Neural progenitor cell (in vitro differentiated cells): ENCODE measurements at regions not wholly inside any gene's neighbourhood (a gene's known extent, or its start where the extent isn't known, plus 50 kb on each side); places are given as distances from the start of the nearest gene placed in this dataset.

Source experiments
- DNase-seq: peaks from one replicate; pipeline ENCODE4 v3.0.0-alpha.2; 2016; ENCODE audit warnings: low spot score
- H2AFZ ChIP-seq: fragments of 200-600 bp; sonication (generic); replicated peaks from 2 replicates; pipeline ENCODE4 v1.6.1; 2016; ENCODE audit warnings: antibody characterized with exemption
- H3F3A ChIP-seq: fragments of 200-600 bp; sonication (generic); 2 replicates; pipeline ENCODE4 v1.6.1; 2016; ENCODE audit warnings: antibody characterized with exemption, low read depth
- H3K27ac ChIP-seq: fragments of 200-600 bp; sonication (generic); 2 replicates; pipeline ENCODE4 v1.5.1; 2016; ENCODE audit warnings: mild to moderate bottlenecking
- H3K27me3 ChIP-seq: fragments of 200-600 bp; sonication (generic); 2 replicates; pipeline ENCODE4 v1.6.1; 2016; ENCODE audit warnings: mild to moderate bottlenecking, moderate library complexity
- H3K36me3 ChIP-seq: fragments of 200-600 bp; sonication (generic); 2 replicates; pipeline ENCODE4 v1.5.1; 2016
- H3K4me1 ChIP-seq: fragments of 200-600 bp; sonication (generic); 2 replicates; pipeline ENCODE4 v1.6.1; 2016; ENCODE audit warnings: mixed run types
- H3K4me2 ChIP-seq: fragments of 200-600 bp; sonication (generic); 2 replicates; pipeline ENCODE4 v1.6.1; 2016
- H3K4me3 ChIP-seq: fragments of 200-600 bp; sonication (generic); 2 replicates; pipeline ENCODE4 v1.5.1; 2016
- H3K79me2 ChIP-seq: fragments of 200-600 bp; sonication (generic); 2 replicates; pipeline ENCODE4 v1.6.1; 2016; ENCODE audit warnings: low read depth
- H3K9ac ChIP-seq: fragments of 200-600 bp; sonication (generic); 2 replicates; pipeline ENCODE4 v1.6.1; 2016
- H3K9me3 ChIP-seq: fragments of 200-600 bp; sonication (generic); 2 replicates; pipeline ENCODE4 v1.5.1; 2016; ENCODE audit warnings: low read depth
- H4K20me1 ChIP-seq: fragments of 200-600 bp; sonication (generic); 2 replicates; pipeline ENCODE4 v1.6.1; 2016; ENCODE audit warnings: low read depth
- H3K27ac Mint-ChIP-seq: 3 replicates; pipeline ENCODE4 v1.8.0; 2021; ENCODE audit warnings: mixed read lengths
- H3K27me3 Mint-ChIP-seq: 2 replicates; pipeline ENCODE4 v1.8.0; 2022; ENCODE audit warnings: low read depth, mild to moderate bottlenecking, inconsistent platforms, moderate library complexity, mixed read lengths; ENCODE audit not compliant: insufficient read depth
- H3K36me3 Mint-ChIP-seq: 3 replicates; pipeline ENCODE4 v1.8.0; 2021; ENCODE audit warnings: mixed read lengths
- H3K4me1 Mint-ChIP-seq: 3 replicates; pipeline ENCODE4 v1.8.0; 2021; ENCODE audit warnings: mixed read lengths
- H3K4me3 Mint-ChIP-seq: 3 replicates; pipeline ENCODE4 v1.8.0; 2021; ENCODE audit warnings: mild to moderate bottlenecking, moderate library complexity, mixed read lengths
- H3K9me3 Mint-ChIP-seq: 3 replicates; pipeline ENCODE4 v1.8.0; 2020; ENCODE audit warnings: mixed read lengths
- EZH2 ChIP-seq: fragments of 200-600 bp; sonication (generic); IDR thresholded peaks from 2 replicates; pipeline ENCODE4 v1.6.1; 2017; ENCODE audit warnings: antibody characterized with exemption, mild to moderate bottlenecking, moderate library complexity
- EZH2phosphoT487 ChIP-seq: fragments of 200-600 bp; sonication (generic); IDR thresholded peaks from 2 replicates; pipeline ENCODE4 v1.6.1; 2017; ENCODE audit warnings: antibody characterized with exemption
- TF ChIP-seq, protein P1 (sequence below): fragments of 200-600 bp; sonication (generic); IDR thresholded peaks from 2 replicates; pipeline ENCODE4 v1.5.1; 2017; ENCODE audit warnings: antibody characterized with exemption, mild to moderate bottlenecking

DNA sequence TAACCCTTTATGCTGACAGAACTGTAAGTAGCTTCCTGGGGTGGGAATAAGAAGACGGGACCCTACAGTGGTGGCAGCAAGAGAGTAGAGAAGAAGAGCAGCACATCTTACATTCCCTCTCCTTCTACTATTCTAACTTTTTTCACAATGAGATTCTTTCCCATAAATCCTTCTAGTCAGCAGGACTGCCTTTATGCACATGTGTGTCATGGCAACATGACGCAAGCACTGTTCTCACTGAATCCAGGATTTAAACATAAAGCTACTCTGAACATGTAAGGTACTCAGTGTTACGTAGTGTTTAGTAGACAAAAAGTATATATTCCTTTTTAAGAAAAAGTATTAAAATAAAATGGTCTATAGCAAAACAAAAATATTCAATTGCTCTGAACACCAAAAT is 309.7 kb upstream of the LYPLAL1 start:
- no peak overlapping the region for H3K4me2 ChIP-seq
- H3K79me2 ChIP-seq = no peaks in the 10 kb centered on the region
- no peaks in the 10 kb centered on the region for H3K27me3 Mint-ChIP-seq
- no peaks in the 10 kb centered on the region for H3K4me1 ChIP-seq
- H3K4me3 Mint-ChIP-seq = no peak overlapping the region
- H4K20me1 ChIP-seq = no peaks in the 10 kb centered on the region
- peaks cover 9% of the 10 kb centered on the region for H3K4me1 Mint-ChIP-seq
- H3K27ac ChIP-seq = no peak overlapping the region
- H3K9me3 Mint-ChIP-seq = no peaks in the 10 kb centered on the region
- peak overlapping the region; percentile 26 for H3K27ac Mint-ChIP-seq
- no peak for DNase-seq
- no peaks in the 10 kb centered on the region for H3K9me3 ChIP-seq
- no peaks in the 10 kb centered on the region for H3K36me3 ChIP-seq
- no peaks in the 10 kb centered on the region for H3F3A ChIP-seq
- H3K27me3 ChIP-seq = no peaks in the 10 kb centered on the region
- no peak overlapping the region for H3K4me3 ChIP-seq
- H2AFZ ChIP-seq = no peak overlapping the region
- no peaks in the 10 kb centered on the region for H3K36me3 Mint-ChIP-seq
- no peak overlapping the region for H3K9ac ChIP-seq
- TF ChIP-seq EZH2 (no peak), EZH2phosphoT487 (no peak)
- TF ChIP-seq, protein P1, sequence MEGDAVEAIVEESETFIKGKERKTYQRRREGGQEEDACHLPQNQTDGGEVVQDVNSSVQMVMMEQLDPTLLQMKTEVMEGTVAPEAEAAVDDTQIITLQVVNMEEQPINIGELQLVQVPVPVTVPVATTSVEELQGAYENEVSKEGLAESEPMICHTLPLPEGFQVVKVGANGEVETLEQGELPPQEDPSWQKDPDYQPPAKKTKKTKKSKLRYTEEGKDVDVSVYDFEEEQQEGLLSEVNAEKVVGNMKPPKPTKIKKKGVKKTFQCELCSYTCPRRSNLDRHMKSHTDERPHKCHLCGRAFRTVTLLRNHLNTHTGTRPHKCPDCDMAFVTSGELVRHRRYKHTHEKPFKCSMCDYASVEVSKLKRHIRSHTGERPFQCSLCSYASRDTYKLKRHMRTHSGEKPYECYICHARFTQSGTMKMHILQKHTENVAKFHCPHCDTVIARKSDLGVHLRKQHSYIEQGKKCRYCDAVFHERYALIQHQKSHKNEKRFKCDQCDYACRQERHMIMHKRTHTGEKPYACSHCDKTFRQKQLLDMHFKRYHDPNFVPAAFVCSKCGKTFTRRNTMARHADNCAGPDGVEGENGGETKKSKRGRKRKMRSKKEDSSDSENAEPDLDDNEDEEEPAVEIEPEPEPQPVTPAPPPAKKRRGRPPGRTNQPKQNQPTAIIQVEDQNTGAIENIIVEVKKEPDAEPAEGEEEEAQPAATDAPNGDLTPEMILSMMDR = no peak

DNA sequence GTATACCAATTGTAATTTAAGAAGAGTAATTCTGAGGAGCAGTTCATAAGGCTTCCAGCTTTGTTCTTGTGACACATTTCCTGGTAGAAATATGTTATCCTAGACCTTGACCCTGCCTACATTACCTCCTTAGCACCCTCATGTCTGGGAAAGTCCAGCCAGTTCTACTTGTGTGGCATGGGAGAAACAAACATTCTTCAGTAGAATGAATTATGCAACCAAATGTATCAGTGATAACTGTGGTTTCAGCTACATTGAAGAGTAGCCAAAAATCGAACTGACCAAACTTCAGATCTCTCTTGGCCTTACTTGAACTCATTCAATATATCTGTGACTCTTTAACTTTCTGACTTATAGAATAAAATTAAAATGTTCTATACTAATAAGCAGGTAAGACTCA is 308.1 kb upstream of the LYPLAL1 start:
- Mint-ChIP-seq H3K9me3 (no peaks in the 10 kb centered on the region), H3K4me1 (peaks cover 9% of the 10 kb centered on the region), H3K36me3 (no peaks in the 10 kb centered on the region), H3K27ac (no peak overlapping the region), H3K4me3 (no peak overlapping the region), H3K27me3 (no peaks in the 10 kb centered on the region)
- Histone ChIP-seq H4K20me1 (no peaks in the 10 kb centered on the region), H3K4me3 (no peak overlapping the region), H3F3A (no peaks in the 10 kb centered on the region), H3K4me2 (no peak overlapping the region), H3K27ac (no peak overlapping the region), H3K27me3 (no peaks in the 10 kb centered on the region), H2AFZ (no peak overlapping the region), H3K9me3 (no peaks in the 10 kb centered on the region), H3K4me1 (no peaks in the 10 kb centered on the region), H3K79me2 (no peaks in the 10 kb centered on the region), H3K36me3 (no peaks in the 10 kb centered on the region), H3K9ac (no peak overlapping the region)
- TF ChIP-seq EZH2phosphoT487 = no peak
- TF ChIP-seq, protein P1 = no peak
- no peak for TF ChIP-seq EZH2
- no peak for DNase-seq

- Histone ChIP-seq H3K27me3 (no peaks in the 10 kb centered on the region), H4K20me1 (no peaks in the 10 kb centered on the region), H2AFZ (no peak overlapping the region), H3K27ac (no peak overlapping the region), H3K9ac (no peak overlapping the region), H3K79me2 (no peaks in the 10 kb centered on the region), H3K4me1 (no peaks in the 10 kb centered on the region), H3K4me3 (no peak overlapping the region), H3K36me3 (no peaks in the 10 kb centered on the region), H3K4me2 (no peak overlapping the region), H3K9me3 (no peaks in the 10 kb centered on the region), H3F3A (no peaks in the 10 kb centered on the region)
- Mint-ChIP-seq H3K9me3 (no peaks in the 10 kb centered on the region), H3K4me1 (peaks cover 9% of the 10 kb centered on the region), H3K36me3 (no peaks in the 10 kb centered on the region), H3K27me3 (no peaks in the 10 kb centered on the region), H3K27ac (no peak overlapping the region), H3K4me3 (no peak overlapping the region)
- TF ChIP-seq, protein P1 = no peak
- no peak for TF ChIP-seq EZH2phosphoT487
- TF ChIP-seq EZH2 = no peak
- no peak for DNase-seq
These were observed 307.2 kb upstream of the LYPLAL1 start for GRCh38 chr1:218866507-218866906.
